ENCODE measurements at regions not wholly inside any gene's neighbourhood (a gene's known extent, or its start where the extent isn't known, plus 50 kb on each side); places are given as distances from the start of the nearest gene placed in this dataset.
A peak's percentile ranks its signal among the peaks of the same experiment; 100 is the strongest.

DNA sequence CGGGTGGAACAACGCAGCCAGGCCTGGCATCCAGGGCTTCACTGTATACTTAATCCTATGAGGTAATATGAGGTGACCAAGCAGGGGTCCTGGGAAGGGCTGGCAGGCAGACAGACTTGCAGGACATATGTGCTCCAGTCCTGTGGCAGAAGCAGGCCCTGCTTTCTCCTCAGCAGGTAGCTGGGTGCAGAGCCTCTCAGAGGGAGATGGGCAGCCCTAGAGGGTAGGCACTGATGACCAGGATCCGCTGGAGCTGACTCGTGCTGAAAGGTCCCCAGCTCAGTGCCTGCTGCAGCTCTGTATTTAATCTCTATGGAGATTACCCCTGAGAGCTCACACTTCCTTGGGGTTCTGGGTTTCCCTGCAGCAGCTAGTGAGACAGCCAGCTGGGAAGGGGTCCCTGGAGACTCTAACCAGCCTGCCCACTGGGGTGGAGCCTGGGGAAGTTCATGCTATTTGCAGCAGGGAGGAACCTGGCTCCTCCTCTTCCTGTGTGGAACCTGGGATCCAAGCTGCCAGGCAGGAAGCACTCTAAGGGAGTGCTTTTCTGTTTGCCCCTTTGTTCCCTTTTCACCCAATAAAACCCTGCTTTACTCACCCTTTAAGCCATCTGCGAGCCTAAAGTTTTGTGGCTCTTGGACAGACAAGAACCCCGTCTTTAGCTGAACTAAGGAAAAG lies 339.2 kb downstream of the DCAF12L2 start:
- DNase-seq = no peak

DNA sequence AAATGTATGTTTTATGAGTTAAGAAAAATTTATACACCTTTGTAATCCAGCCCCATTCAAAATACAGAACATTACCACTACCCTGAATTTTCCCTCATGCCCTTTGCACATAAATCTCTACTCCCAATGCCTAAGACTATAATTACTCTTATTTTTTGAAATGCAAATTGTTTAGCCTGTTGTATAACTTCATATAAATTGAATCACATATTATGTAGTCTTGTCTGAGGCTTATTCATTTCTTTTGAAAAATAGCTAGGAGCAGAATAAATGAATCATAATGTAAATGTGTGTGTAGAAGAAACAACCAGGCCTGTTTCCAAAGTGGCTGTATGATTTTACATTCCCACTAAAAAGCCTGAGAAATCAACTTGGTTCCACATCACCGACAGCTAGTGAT lies 319.8 kb downstream of the DCAF12L2 start:
- no peak for DNase-seq

DNA sequence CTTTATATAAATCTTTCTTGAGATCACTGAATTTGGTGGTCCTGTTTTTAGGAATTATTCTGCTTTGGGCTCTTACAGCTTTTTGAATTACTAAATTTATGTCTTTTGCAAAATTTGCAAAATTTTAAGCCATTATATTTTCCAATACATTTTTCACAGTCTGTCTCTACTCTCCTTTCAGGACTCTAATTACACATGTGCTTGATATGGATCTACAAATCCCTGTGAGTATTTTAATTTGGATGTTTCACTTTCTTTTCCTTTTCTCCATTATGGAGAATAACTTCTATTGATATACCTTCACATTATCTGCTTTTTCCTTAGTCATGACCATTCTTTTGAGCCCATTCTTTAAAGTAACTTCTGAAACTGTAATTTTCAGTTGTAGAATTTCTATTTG lies 315.4 kb downstream of the DCAF12L2 start:
- no peak for DNase-seq

DNA sequence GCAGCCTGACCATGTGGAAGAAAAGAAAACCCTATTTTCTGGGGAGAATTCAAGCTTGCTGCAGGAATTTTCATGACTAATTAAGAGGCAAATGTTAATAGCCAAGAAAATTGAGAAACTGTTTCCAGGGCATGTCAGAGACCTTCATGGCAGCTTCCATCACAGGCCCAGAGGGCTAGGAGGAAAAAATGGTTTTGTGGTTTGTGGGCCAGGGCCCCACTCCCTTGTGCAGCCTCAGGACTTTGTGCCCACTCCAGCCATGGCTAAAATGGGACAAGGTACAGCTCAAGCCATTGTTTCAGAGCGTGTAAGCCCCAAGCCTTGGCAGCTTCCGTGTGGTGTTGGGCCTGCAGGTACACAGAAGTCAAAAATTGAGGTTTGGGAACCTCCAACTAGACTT lies 282.9 kb downstream of the DCAF12L2 start:
- no peak for DNase-seq

DNA sequence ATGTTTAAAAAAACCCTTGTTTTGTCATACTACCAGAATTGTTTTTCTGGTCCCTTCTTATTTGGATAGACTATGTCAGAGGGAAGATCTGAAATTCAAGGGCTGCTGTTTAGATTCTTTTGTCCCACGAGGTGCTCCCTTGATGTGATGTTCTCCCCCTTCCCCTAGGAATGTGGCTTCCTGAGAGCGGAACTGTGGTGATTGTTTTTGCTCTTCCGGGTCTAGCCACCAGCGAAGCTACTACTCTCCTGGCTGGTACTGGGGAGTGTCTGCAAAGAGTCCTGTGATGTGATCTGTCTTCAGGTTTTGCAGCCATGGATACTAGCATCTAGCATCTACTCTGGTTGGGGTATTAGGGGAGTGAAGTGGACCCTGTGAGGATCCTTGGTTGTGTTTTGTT lies 271.1 kb downstream of the DCAF12L2 start:
- DNase-seq = no peak

DNA sequence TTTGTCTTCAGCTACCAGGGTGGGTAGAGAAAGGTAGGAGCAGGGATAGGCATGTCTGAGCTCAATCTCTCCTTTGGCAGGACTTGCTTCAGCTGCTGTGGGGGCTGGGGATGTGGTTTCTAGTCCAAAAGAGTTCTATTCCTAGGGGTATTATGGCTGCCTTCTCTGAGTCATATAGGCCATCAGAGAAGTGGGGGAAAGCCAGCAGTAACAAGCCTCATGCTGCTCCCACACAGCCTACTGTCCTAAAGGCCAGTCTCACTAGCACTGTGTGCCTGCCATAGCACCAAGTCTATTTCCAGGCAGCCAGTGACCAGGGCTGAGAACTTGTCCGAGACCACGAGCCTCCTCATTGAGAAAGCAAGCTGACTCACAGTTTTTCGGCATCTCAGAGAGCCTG lies 270.6 kb downstream of the DCAF12L2 start:
- DNase-seq = peak; percentile 26

DNA sequence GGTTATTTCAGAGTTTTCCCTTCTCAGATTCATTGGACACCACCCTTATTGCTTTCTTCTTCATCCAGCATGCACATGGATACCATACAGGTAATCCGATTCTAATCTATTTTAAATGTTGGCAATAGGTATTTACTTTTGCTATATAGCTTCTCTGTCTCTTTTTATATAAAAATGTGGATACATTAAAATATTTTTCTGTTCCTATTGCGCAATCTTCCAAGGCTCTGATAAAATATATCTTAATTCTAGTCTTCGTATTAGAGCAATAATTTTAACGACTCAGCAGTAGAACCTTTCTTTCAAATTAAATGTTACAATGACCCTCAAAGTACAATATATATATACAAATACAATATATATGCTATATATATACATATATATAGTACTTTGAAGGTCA lies 239.8 kb downstream of the DCAF12L2 start:
- no peak for DNase-seq

DNA sequence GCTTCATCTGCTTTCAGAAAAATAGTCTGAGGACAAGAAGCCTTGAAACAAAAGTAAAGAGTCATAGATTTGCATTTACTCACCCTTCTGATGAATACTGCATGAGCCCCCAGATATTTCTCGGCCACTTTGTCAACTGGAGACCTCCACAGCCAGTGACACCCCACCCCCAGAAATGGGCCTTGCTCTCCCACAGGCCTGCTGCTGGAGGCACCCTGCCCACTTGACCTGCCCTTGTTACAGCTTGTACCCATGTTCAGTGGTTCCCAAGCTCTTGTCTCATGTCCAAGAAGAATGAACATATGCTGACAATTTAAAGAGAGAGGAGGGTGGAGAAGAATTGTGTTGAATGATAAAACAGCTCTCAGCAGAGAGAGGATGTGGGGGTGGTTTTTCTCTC lies 225.1 kb downstream of the DCAF12L2 start:
- DNase-seq = no peak

DNA sequence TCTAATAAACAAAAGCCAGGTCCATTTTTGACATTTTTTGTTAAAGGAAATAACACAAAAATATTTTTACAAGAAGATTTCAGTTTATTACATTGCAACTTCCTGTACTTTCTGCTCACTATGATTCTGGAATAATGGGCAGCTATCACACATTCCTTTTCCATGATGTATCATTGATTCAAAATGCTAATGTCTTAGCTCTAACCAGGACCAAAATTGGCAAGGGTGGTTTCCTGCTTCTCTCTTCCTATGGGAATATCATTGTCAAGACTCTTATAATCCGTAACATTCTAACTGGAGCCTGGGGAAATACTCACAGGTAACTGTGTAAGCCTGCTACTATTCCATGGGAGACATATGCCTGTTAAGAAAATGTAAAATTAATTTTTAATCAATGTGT lies 218.6 kb downstream of the DCAF12L2 start:
- peak; percentile 63 for DNase-seq

DNA sequence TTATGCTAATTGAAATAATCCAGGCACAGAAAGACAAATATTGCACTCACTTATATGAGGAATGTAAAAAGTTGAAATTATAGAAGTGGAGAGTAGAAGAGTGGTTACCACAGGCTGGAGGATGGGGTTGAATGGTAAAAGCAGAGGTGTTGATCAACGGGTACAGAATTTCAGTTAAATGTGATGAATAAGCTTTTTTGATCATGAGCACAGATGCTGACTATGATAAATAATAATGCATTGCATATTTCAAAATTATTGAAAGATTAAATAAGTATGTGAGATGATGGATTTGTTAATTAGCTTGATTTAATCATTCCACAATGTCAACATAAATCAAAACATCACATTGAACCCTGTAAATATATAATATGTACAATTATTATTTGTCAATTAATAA lies 213.1 kb downstream of the DCAF12L2 start:
- no peak for DNase-seq

DNA sequence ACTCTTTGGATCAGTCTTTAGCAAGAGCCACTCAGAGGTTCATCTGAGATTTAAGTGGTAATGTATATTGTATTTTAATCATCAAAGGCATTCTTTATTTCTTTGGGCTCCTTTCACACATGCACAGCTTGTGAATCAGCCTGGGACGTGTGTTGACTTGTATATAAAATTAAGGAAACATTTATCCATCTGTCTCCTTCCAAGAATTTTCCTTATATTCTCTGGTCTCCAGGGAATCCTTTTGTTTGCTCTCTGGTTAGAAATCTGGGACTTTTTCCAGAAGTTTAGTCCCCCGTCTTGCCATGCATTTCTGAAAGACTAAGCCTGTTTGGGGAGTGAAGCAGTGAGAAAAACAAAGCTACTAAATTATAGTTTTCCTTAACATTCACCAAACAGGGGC lies 212.3 kb downstream of the DCAF12L2 start:
- peak; percentile 58 for DNase-seq

DNA sequence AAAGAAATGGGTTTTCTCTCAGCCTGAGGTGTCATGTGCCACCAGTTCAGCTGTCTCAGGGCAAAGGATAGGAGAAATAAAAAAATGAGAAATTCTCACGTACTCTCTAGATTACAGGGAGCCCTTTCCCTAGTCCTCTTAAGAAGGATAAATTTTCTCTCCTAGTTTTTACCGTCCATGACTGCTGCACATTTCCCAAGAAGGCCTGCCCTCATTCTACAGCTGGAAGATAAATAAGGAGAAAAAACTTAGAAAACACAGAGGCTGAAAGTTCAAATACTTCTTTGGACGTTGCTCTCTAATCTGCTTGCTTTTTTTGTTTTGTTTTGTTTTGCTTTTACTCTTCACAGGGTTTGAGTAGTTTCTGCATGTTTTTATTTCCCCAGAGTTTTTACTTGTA lies 211.9 kb downstream of the DCAF12L2 start:
- DNase-seq = no peak

DNA sequence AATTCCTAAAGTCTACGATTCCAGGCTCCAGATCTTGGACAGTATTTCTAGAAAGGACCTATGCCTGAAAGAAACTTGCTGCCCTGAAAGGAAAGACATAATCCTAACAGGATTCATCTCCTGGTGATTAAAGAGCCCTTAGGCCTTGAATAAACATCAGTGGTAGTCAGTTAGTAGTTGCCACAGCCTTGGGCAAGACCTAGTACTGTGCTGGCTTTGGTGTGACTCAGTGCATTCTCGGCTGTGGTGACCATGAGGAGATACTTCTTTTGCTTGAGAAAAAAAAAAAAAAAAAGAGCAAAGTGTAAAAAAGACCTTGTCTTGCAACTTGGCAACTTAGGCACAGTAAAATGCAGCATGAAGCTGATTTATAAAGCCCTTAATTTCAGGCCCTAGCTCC lies 188.2 kb downstream of the DCAF12L2 start:
- no peak for DNase-seq

DNA sequence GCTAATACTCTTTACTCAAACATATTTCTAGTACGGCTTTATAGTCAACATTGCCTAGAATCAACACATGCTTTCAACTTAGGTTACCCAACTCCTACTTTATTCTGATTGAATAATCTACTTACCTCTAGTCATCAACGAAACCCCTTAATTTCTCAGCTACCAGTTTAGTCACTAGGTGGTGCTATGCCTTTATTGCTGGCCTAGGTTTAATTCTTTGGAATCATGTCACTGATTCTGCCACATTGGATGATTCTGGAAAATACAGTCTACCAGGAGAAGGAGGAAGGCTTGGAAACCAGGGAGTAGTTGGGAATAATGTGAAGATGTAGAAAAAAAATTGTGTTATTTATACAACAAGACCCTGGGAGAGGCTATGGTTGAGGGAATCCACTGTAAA lies 167.7 kb downstream of the DCAF12L2 start:
- peak; percentile 7 for DNase-seq

DNA sequence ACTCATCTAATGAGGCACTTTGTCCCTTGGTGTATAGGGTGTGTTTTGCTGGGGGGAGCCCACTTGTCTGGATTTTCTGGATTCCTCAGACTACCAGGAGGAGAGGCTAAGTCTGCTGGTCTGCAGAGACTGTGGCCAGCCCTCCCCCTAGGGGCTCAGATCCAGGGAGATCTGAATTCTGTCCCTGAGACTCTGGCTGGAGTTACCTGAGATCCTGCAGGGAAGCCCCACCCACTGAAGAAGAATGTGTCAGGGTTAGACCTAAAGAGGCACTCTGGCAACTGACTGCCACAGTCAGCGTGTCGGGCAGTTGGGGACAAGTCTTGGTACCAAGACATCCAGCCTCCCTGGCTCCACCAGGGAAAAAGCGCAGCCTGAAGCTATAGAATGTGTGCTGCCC lies 138.9 kb downstream of the DCAF12L2 start:
- DNase-seq = no peak

DNA sequence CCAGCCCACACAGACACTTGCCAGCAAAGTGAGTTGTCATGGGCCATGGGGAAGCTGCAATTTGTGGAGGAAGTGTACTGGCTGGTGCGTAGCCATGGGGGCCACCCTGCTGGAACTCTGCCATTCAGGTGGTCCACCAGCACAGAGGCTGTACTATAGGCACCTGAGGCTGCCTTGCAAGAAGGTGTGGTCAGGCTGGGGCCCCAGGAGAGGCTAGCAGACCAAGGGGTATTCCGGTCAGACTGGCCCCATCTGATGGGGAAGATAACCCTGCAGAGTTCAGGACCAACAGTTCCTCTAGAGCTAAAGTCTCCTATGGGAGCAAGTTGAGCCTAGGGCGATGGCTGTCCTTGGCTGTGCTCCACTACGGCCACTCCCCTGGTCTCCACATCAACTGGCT lies 136.1 kb downstream of the DCAF12L2 start:
- no peak for DNase-seq

DNA sequence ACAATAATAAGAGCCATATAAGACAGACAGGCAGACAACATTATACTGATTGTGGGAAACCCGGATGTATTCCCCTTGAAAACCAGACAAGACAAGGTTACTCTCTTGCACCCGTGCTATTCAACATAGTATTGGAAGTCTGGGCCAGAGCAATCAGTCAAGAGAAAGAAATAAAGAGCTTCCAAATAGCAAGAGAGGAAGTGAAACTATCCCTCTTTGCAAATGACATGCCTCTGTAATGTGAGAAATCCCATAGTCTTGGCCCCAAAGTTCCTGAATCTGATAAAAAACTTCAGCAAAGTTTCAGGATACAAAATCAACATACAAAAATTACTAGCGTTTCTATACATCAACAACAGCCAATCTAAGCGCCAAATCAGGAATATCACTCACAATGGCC lies 102.1 kb downstream of the DCAF12L2 start:
- DNase-seq = no peak

DNA sequence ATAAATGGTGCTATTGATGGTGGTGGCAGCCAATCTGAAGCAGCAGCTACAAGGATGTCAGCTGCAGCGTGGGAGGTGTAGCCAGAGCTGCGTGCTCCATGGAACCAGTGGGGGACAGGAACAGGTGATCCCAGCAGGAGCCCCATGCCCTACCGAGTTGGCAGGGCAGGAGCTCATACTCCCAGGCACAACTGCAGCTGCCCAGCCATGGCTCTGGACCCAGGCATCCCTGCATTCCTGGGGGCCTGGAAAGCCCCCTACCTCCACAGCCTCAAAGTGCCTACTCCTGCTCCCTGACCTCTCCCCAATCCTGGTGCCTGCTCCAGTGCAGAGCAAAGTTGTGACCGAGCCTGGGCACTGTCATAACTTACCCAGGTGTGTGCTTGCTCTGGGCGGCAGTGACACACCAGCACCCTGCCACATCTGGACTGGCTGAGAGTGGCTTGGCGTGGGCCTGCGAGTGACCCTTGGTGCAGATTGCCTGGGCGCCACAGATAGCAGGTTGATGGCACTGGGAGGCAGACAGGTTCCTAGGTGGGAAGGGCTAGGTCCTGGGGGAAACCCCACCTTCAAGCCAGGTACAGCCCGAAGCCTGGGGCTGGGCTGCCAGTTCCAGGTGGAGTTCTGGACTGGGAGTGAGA lies 101.1 kb downstream of the DCAF12L2 start:
- no peak for DNase-seq

DNA sequence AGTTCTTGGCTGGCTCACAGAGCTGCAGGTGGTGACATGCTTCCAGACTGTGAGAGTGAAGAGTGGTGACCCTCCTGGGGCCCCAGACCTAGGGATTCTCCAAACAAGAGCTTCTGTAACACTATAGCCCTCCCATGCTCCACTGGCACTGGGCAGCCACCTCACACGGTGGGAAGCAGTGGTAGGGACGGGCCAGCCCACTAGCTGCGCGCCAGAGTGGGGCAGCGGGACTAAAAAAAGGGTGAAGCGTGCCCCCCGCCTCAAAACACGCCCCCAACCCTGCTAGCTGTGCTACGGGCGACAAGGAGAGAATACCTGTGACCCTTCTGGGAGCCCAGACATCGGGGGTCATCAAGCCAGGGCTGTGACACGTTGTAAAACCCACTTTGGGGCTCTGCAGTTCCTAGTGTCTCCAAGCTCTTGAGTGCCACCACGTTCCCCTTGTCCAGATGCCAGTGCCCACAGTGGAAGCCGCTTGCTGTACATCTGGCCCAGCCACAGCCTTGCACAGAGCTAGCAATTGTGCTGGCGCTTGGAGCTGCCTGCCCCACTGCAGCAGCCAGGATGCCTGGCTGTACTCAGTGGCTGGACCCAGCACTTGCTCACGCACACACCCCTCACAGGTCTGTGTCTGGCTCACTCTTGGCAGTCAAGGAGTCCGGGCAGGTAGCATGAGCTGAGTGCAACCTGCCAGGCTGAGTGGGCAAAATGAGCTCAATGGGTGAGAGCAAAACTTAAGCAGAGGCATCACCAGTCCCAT lies 100.0 kb downstream of the DCAF12L2 start:
- DNase-seq = no peak
